GM23338 (cell line): ENCODE measurements at regions not wholly inside any gene's neighbourhood (a gene's known extent, or its start where the extent isn't known, plus 50 kb on each side); places are given as distances from the start of the nearest gene placed in this dataset.

ENCODE experiments used
- ATAC-seq: fragments of 200-7000 bp; cut with Tn5 transposase; 3 replicates; pipeline ENCODE4 v1.9.1; 2020
- DNase-seq: peaks from one replicate; pipeline ENCODE4 v3.0.0-alpha.2; 2015; ENCODE audit warnings: low spot score
- H2AFZ ChIP-seq: fragments of 200-600 bp; sonication (generic); 2 replicates; pipeline ENCODE4 v1.8.0; 2016; ENCODE audit warnings: antibody characterized with exemption, mild to moderate bottlenecking, moderate library complexity
- H3F3A ChIP-seq: fragments of 200-600 bp; sonication (generic); replicated peaks from 2 replicates; pipeline ENCODE4 v1.8.0; 2017; ENCODE audit warnings: antibody characterized with exemption, mixed run types, low read depth
- H3K27ac ChIP-seq: fragments of 200-600 bp; sonication (generic); 2 replicates; pipeline ENCODE4 v1.6.1; 2016; ENCODE audit warnings: low read depth
- H3K27me3 ChIP-seq: fragments of 200-600 bp; sonication (generic); 2 replicates; pipeline ENCODE4 v1.8.0; 2016; ENCODE audit warnings: mild to moderate bottlenecking, mixed run types, moderate library complexity; ENCODE audit not compliant: insufficient read depth
- H3K36me3 ChIP-seq: fragments of 200-600 bp; sonication (generic); 2 replicates; pipeline ENCODE4 v1.8.0; 2016; ENCODE audit warnings: mild to moderate bottlenecking; ENCODE audit not compliant: insufficient read depth
- H3K4me1 ChIP-seq: fragments of 200-600 bp; sonication (generic); 2 replicates; pipeline ENCODE4 v1.8.0; 2016; ENCODE audit warnings: mild to moderate bottlenecking, moderate library complexity; ENCODE audit not compliant: insufficient read depth
- H3K4me2 ChIP-seq: fragments of 200-600 bp; sonication (generic); 2 replicates; pipeline ENCODE4 v1.7.1; 2017; ENCODE audit warnings: mixed run types
- H3K4me3 ChIP-seq: fragments of 200-600 bp; sonication (generic); 2 replicates; pipeline ENCODE4 v1.6.1; 2016; ENCODE audit warnings: mixed run types
- H3K79me2 ChIP-seq: fragments of 200-600 bp; sonication (generic); replicated peaks from 2 replicates; pipeline ENCODE4 v1.8.0; 2017; ENCODE audit warnings: mild to moderate bottlenecking; ENCODE audit not compliant: insufficient read depth
- H3K9me2 ChIP-seq: fragments of 200-600 bp; sonication (generic); 2 replicates; pipeline ENCODE4 v1.8.0; 2017; ENCODE audit not compliant: insufficient read depth
- H4K20me1 ChIP-seq: fragments of 200-600 bp; sonication (generic); replicated peaks from 2 replicates; pipeline ENCODE4 v1.8.0; 2017; ENCODE audit warnings: mild to moderate bottlenecking; ENCODE audit not compliant: insufficient read depth
- H3K27ac Mint-ChIP-seq: 2 replicates; pipeline ENCODE4 v1.8.0; 2020; ENCODE audit warnings: inconsistent platforms, mild to moderate bottlenecking, moderate library complexity, mixed read lengths
- H3K27me3 Mint-ChIP-seq: 3 replicates; pipeline ENCODE4 v1.8.0; 2022; ENCODE audit warnings: low read depth, mild to moderate bottlenecking, moderate library complexity, mixed read lengths, inconsistent platforms; ENCODE audit not compliant: insufficient read depth, poor library complexity
- H3K36me3 Mint-ChIP-seq: 3 replicates; pipeline ENCODE4 v1.8.0; 2021; ENCODE audit warnings: low read depth, mild to moderate bottlenecking, inconsistent platforms, moderate library complexity, mixed read lengths
- H3K4me1 Mint-ChIP-seq: 3 replicates; pipeline ENCODE4 v1.8.0; 2020; ENCODE audit warnings: mild to moderate bottlenecking, inconsistent platforms, mixed read lengths
- H3K4me3 Mint-ChIP-seq: 3 replicates; pipeline ENCODE4 v1.8.0; 2021; ENCODE audit warnings: moderate library complexity, mild to moderate bottlenecking, inconsistent platforms, mixed read lengths
- H3K9me3 Mint-ChIP-seq: 3 replicates; pipeline ENCODE4 v1.8.0; 2020; ENCODE audit warnings: moderate library complexity, mild to moderate bottlenecking, inconsistent platforms, mixed read lengths
- EZH2phosphoT487 ChIP-seq: fragments of 200-600 bp; sonication (generic); IDR thresholded peaks from one replicate; pipeline ENCODE4 v1.8.1; 2018; ENCODE audit warnings: antibody characterized with exemption; ENCODE audit not compliant: unreplicated experiment
- NANOG ChIP-seq: IDR thresholded peaks from 2 replicates; pipeline ENCODE4 v1.6.1; 2016; ENCODE audit warnings: antibody characterized with exemption, borderline replicate concordance
- POLR2AphosphoS5 ChIP-seq: IDR thresholded peaks from 2 replicates; pipeline ENCODE4 v1.6.1; 2016; ENCODE audit warnings: antibody characterized with exemption, low read depth
- STAT1 ChIP-seq: IDR thresholded peaks from one replicate; pipeline ENCODE4 v1.6.1; 2016; ENCODE audit warnings: antibody characterized with exemption; ENCODE audit not compliant: unreplicated experiment
- TF ChIP-seq, protein P1 (sequence below), 2 experiments: fragments of 200-600 bp in 1 of 2; sonication (generic) in 1 of 2; conservative IDR thresholded peaks; 2 replicates each; pipeline versions ENCODE4 v1.5.1 to v1.6.1; 2016 to 2017; ENCODE audit warnings: antibody characterized with exemption in 2 of 2, low read depth in 2 of 2, mild to moderate bottlenecking in 2 of 2, moderate library complexity in 1 of 2
- TF ChIP-seq, protein P2 (sequence below): IDR thresholded peaks from one replicate; pipeline ENCODE4 v1.6.1; 2018; ENCODE audit warnings: antibody characterized with exemption; ENCODE audit not compliant: unreplicated experiment
- TF ChIP-seq, protein P3 (sequence below): IDR thresholded peaks from 2 replicates; pipeline ENCODE4 v1.6.1; 2016; ENCODE audit warnings: antibody characterized with exemption

DNA sequence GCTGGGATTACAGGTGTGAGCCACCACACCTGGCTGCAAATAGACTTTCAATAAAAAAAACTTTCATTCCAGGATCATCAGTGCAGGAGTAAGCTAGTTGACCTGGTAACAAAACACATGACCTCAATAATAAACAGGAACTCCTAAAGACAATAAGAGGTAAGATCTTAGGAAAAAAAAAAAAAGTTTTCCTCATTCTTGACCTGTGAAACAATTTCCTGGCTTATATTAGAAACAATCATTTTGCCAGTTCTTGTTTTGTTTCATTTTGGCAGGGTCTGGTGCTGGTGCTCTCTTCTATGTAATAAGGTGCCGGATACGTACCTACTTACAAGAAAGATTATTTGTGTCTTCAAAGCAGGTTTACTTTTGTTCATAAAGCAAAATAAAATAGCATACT lies 90.6 kb upstream of the AMN1 start (continued):
- no peak for TF ChIP-seq EZH2phosphoT487
- TF ChIP-seq, protein P1, sequence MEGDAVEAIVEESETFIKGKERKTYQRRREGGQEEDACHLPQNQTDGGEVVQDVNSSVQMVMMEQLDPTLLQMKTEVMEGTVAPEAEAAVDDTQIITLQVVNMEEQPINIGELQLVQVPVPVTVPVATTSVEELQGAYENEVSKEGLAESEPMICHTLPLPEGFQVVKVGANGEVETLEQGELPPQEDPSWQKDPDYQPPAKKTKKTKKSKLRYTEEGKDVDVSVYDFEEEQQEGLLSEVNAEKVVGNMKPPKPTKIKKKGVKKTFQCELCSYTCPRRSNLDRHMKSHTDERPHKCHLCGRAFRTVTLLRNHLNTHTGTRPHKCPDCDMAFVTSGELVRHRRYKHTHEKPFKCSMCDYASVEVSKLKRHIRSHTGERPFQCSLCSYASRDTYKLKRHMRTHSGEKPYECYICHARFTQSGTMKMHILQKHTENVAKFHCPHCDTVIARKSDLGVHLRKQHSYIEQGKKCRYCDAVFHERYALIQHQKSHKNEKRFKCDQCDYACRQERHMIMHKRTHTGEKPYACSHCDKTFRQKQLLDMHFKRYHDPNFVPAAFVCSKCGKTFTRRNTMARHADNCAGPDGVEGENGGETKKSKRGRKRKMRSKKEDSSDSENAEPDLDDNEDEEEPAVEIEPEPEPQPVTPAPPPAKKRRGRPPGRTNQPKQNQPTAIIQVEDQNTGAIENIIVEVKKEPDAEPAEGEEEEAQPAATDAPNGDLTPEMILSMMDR (conservative IDR thresholded peaks at IDR 0.05; ENCODE audit: low read depth in 2 of 2), result no peak
- TF ChIP-seq, protein P2, sequence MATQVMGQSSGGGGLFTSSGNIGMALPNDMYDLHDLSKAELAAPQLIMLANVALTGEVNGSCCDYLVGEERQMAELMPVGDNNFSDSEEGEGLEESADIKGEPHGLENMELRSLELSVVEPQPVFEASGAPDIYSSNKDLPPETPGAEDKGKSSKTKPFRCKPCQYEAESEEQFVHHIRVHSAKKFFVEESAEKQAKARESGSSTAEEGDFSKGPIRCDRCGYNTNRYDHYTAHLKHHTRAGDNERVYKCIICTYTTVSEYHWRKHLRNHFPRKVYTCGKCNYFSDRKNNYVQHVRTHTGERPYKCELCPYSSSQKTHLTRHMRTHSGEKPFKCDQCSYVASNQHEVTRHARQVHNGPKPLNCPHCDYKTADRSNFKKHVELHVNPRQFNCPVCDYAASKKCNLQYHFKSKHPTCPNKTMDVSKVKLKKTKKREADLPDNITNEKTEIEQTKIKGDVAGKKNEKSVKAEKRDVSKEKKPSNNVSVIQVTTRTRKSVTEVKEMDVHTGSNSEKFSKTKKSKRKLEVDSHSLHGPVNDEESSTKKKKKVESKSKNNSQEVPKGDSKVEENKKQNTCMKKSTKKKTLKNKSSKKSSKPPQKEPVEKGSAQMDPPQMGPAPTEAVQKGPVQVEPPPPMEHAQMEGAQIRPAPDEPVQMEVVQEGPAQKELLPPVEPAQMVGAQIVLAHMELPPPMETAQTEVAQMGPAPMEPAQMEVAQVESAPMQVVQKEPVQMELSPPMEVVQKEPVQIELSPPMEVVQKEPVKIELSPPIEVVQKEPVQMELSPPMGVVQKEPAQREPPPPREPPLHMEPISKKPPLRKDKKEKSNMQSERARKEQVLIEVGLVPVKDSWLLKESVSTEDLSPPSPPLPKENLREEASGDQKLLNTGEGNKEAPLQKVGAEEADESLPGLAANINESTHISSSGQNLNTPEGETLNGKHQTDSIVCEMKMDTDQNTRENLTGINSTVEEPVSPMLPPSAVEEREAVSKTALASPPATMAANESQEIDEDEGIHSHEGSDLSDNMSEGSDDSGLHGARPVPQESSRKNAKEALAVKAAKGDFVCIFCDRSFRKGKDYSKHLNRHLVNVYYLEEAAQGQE, result no peak
- no peak for TF ChIP-seq STAT1

DNA sequence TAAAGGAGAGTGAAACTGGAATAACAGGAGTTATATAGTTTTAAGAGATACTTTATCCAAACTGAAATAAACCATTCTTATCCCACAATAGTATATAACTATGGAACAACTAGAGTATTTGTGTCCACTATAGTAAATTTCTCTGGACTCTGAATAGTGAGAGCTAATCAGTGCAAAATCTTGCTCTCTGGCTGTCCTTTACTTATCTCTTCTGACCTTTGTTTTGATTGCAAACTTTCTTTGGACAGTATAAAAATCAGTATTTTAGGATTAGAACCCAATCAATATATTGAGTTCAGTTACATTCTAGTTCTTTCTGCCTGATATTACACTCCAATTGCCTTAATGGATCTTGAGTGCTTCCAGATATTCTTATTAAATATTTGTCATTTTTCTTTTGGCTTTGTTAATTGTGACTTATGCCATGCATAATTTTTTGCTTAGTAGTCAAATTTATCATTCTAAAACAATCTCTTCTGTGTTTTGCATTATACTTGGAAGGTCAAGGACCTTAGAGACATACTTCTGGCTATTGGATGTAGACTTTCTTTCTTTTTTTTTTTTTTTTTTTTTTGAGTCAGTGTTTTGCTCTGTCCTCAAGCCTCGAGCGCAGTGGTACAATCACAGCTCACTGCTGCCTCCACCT lies 89.9 kb upstream of the AMN1 start:
- Mint-ChIP-seq H3K27ac (no peak overlapping the region), H3K36me3 (no peaks in the 10 kb centered on the region), H3K27me3 (no peaks in the 10 kb centered on the region), H3K4me1 (no peaks in the 10 kb centered on the region), H3K9me3 (peaks cover 2% of the 10 kb centered on the region; the same call in 1 of the 3 replicates), H3K4me3 (no peak overlapping the region)
- no peak overlapping the region for H3K4me3 ChIP-seq
- no peaks in the 10 kb centered on the region for H3K36me3 ChIP-seq
- no peaks in the 10 kb centered on the region for H3K9me2 ChIP-seq
- H2AFZ ChIP-seq, result no peak overlapping the region
- H3K4me2 ChIP-seq, result no peak overlapping the region
- H3K27me3 ChIP-seq, result no peaks in the 10 kb centered on the region
- no peaks in the 10 kb centered on the region for H3K4me1 ChIP-seq
- no peaks in the 10 kb centered on the region for H3K79me2 ChIP-seq
- ATAC-seq (no peak), DNase-seq (no peak)
- H4K20me1 ChIP-seq, result no peaks in the 10 kb centered on the region
- H3F3A ChIP-seq, result no peaks in the 10 kb centered on the region
- TF ChIP-seq, protein P1 (conservative IDR thresholded peaks at IDR 0.05; ENCODE audit: low read depth in 2 of 2), result no peak
- TF ChIP-seq, protein P3, sequence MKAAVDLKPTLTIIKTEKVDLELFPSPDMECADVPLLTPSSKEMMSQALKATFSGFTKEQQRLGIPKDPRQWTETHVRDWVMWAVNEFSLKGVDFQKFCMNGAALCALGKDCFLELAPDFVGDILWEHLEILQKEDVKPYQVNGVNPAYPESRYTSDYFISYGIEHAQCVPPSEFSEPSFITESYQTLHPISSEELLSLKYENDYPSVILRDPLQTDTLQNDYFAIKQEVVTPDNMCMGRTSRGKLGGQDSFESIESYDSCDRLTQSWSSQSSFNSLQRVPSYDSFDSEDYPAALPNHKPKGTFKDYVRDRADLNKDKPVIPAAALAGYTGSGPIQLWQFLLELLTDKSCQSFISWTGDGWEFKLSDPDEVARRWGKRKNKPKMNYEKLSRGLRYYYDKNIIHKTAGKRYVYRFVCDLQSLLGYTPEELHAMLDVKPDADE, result no peak
- TF ChIP-seq NANOG, result no peak
- no peak for TF ChIP-seq POLR2AphosphoS5
- no peak overlapping the region for H3K27ac ChIP-seq
